H1 (cell line): ENCODE measurements at regions not wholly inside any gene's neighbourhood (a gene's known extent, or its start where the extent isn't known, plus 50 kb on each side); places are given as distances from the start of the nearest gene placed in this dataset.
"Not testable (repeated sequence)": the region's sequence is repeated elsewhere in the genome, so short reads cannot be mapped to it uniquely, and the experiment has no call there.

Experiments
- CTCF ChIA-PET: fragments of 300-600 bp; sonication (Branson Sonifier 250); formaldehyde crosslinking; loops from one replicate; lab custom pipeline; 2021; ENCODE audit not compliant: partially characterized antibody; lab: Charles Lee
- POLR2A ChIA-PET: fragments of 300-600 bp; sonication (Branson Sonifier 250); formaldehyde crosslinking; loops from one replicate; lab custom pipeline; 2021; ENCODE audit warnings: inconsistent platforms; ENCODE audit not compliant: partially characterized antibody; lab: Charles Lee
- DNase-seq, 2 experiments: peaks; one replicate each; pipeline versions ENCODE4 v3.0.0 to v3.0.0-alpha.2; 2010 to 2022; ENCODE audit warnings: low spot score in 2 of 2, low read depth in 1 of 2, mixed read lengths in 1 of 2
- FAIRE-seq: peaks from 2 replicates; lab custom pipeline; 2011; peaks lifted over from hg19 to GRCh38; lab: Jason Lieb, UNC
- H2AFZ ChIP-seq: 2 replicates; pipeline ENCODE4 v1.8.1; 2012; ENCODE audit warnings: low read length, inconsistent platforms
- H2AK5ac ChIP-seq: 2 replicates; pipeline ENCODE4 v1.6.1; 2013; ENCODE audit warnings: low read depth, low read length
- H2BK120ac ChIP-seq: replicated peaks from 2 replicates; pipeline ENCODE3; 2013; ENCODE audit warnings: low read depth, low read length, inconsistent platforms
- H2BK12ac ChIP-seq: 2 replicates; pipeline ENCODE4 v1.6.1; 2013; ENCODE audit warnings: low read depth, low read length
- H2BK15ac ChIP-seq: 2 replicates; pipeline ENCODE4 v1.6.1; 2013; ENCODE audit warnings: low read length
- H2BK20ac ChIP-seq: 2 replicates; pipeline ENCODE4 v1.6.1; 2013; ENCODE audit warnings: low read length
- H2BK5ac ChIP-seq: 2 replicates; pipeline ENCODE4 v1.6.1; 2013; ENCODE audit warnings: low read depth, low read length
- H3K14ac ChIP-seq: 2 replicates; pipeline ENCODE4 v1.6.1; 2013; ENCODE audit warnings: inconsistent platforms; ENCODE audit not compliant: insufficient read length
- H3K18ac ChIP-seq: 2 replicates; pipeline ENCODE4 v1.6.1; 2013; ENCODE audit warnings: low read length; ENCODE audit errors: extremely low read depth
- H3K23ac ChIP-seq: 2 replicates; pipeline ENCODE4 v1.6.1; 2013; ENCODE audit warnings: inconsistent platforms; ENCODE audit not compliant: insufficient read length
- H3K23me2 ChIP-seq: 2 replicates; pipeline ENCODE4 v1.6.1; 2013; ENCODE audit warnings: low read depth, low read length
- H3K27ac ChIP-seq: 2 replicates; pipeline ENCODE4 v1.6.1; 2011; ENCODE audit warnings: low read depth, low read length, inconsistent platforms
- H3K27me3 ChIP-seq, 4 experiments: replicated peaks in 1 of 4; 1 replicate in 1 of 4; 2 replicates in 3 of 4; pipeline versions ENCODE4 v1.6.1 to v1.8.1; 2011 to 2013; ENCODE audit warnings: low read length in 3 of 4, mild to moderate bottlenecking in 3 of 4, inconsistent platforms in 2 of 4, mixed read lengths in 2 of 4, moderate library complexity in 1 of 4; ENCODE audit not compliant: control insufficient read depth in 3 of 4, insufficient read depth in 3 of 4; ENCODE audit errors: extremely low read depth in 1 of 4
- H3K36me3 ChIP-seq, 4 experiments: 2 replicates each; pipeline versions ENCODE4 v1.6.1 to v1.8.1; 2011 to 2013; ENCODE audit warnings: mild to moderate bottlenecking in 4 of 4, low read length in 3 of 4, moderate library complexity in 2 of 4, control low read depth in 1 of 4, inconsistent platforms in 1 of 4; ENCODE audit not compliant: insufficient read depth in 4 of 4, control insufficient read depth in 2 of 4
- H3K4ac ChIP-seq: replicated peaks from 2 replicates; pipeline ENCODE3; 2013; ENCODE audit warnings: low read length, low read depth, mixed read lengths, inconsistent platforms; ENCODE audit not compliant: insufficient read length
- H3K4me1 ChIP-seq, 4 experiments: replicated peaks in 1 of 4; 1 replicate in 1 of 4; 2 replicates in 3 of 4; pipeline versions ENCODE4 v1.6.1 to v1.8.1; 2011 to 2013; ENCODE audit warnings: low read length in 3 of 4, inconsistent platforms in 2 of 4, mixed read lengths in 1 of 4; ENCODE audit not compliant: insufficient read depth in 4 of 4, control insufficient read depth in 3 of 4
- H3K4me2 ChIP-seq, 2 experiments: 2 replicates each; pipeline versions ENCODE4 v1.6.1 to v1.8.1; 2011 to 2013; ENCODE audit warnings: low read depth in 2 of 2, low read length in 2 of 2, control low read depth in 1 of 2, inconsistent platforms in 1 of 2, mild to moderate bottlenecking in 1 of 2; ENCODE audit not compliant: insufficient read depth in 1 of 2
- H3K4me3 ChIP-seq, 4 experiments: fragments of 200-600, 300-600 bp in 1 of 4; sonication (generic), shearing (Covaris generic), sonication (Bioruptor Twin) in 1 of 4; 2 replicates each; pipeline versions ENCODE4 v1.5.1 to v1.8.1; 2011 to 2016; ENCODE audit warnings: low read length in 4 of 4, low read depth in 3 of 4, control low read depth in 2 of 4, inconsistent platforms in 2 of 4, mild to moderate bottlenecking in 2 of 4, mixed read lengths in 1 of 4, moderate library complexity in 1 of 4; ENCODE audit not compliant: insufficient read depth in 2 of 4; ENCODE audit errors: extremely low read depth in 1 of 4
- H3K56ac ChIP-seq: replicated peaks from 2 replicates; pipeline ENCODE3; 2013; ENCODE audit warnings: low read depth, mild to moderate bottlenecking, mixed read lengths, low read length, inconsistent platforms; ENCODE audit not compliant: insufficient read length
- H3K79me1 ChIP-seq: 2 replicates; pipeline ENCODE4 v1.6.1; 2013; ENCODE audit warnings: low read depth, low read length, control low read depth
- H3K79me2 ChIP-seq, 2 experiments: 2 replicates each; pipeline versions ENCODE4 v1.6.1 to v1.8.1; 2012 to 2013; ENCODE audit warnings: low read length in 2 of 2, mild to moderate bottlenecking in 2 of 2, inconsistent platforms in 1 of 2; ENCODE audit not compliant: insufficient read depth in 2 of 2, control insufficient read depth in 1 of 2
- H3K9ac ChIP-seq, 4 experiments: replicated peaks in 1 of 4; 1 replicate in 1 of 4; 2 replicates in 3 of 4; pipeline versions ENCODE4 v1.6.1 to v1.8.1; 2011 to 2013; ENCODE audit warnings: low read depth in 3 of 4, low read length in 3 of 4, control low read depth in 2 of 4, mild to moderate bottlenecking in 2 of 4, moderate library complexity in 2 of 4, inconsistent platforms in 1 of 4; ENCODE audit errors: extremely low read depth in 1 of 4
- H3K9me3 ChIP-seq, 2 experiments: 2 replicates each; pipeline versions ENCODE4 v1.6.1 to v1.8.1; 2012 to 2013; ENCODE audit warnings: mild to moderate bottlenecking in 2 of 2, moderate library complexity in 2 of 2, control low read depth in 1 of 2, inconsistent platforms in 1 of 2, low read depth in 1 of 2, low read length in 1 of 2, mixed read lengths in 1 of 2; ENCODE audit not compliant: insufficient read depth in 2 of 2
- H4K20me1 ChIP-seq, 2 experiments: replicated peaks in 1 of 2; 2 replicates each; pipeline versions ENCODE3 to v1.8.1; 2011 to 2013; ENCODE audit warnings: inconsistent platforms in 2 of 2, low read length in 2 of 2, mild to moderate bottlenecking in 1 of 2; ENCODE audit not compliant: insufficient read depth in 2 of 2, control insufficient read depth in 1 of 2
- H4K5ac ChIP-seq: 2 replicates; pipeline ENCODE4 v1.6.1; 2013; ENCODE audit warnings: low read length, low read depth, mixed read lengths, inconsistent platforms; ENCODE audit not compliant: insufficient read length
- H4K8ac ChIP-seq: 2 replicates; pipeline ENCODE4 v1.8.0; 2013; ENCODE audit warnings: mild to moderate bottlenecking, moderate library complexity, low read length, inconsistent platforms; ENCODE audit not compliant: insufficient read depth; ENCODE audit errors: extremely low read depth
- H4K91ac ChIP-seq: replicated peaks from 2 replicates; pipeline ENCODE3; 2013; ENCODE audit warnings: low read length, mixed read lengths, inconsistent platforms; ENCODE audit not compliant: insufficient read length
- BRCA1 ChIP-seq: IDR thresholded peaks from 2 replicates; pipeline ENCODE4 v1.6.1; 2012; ENCODE audit warnings: low read depth, low read length, improper control_type of control experiment
- CBX8 ChIP-seq: fragments of 300-800, 300-1000 bp; sonication (generic); IDR thresholded peaks from 2 replicates; pipeline ENCODE4 v1.7.1; 2016; ENCODE audit warnings: low read depth, low read length, borderline replicate concordance
- GTF2F1 ChIP-seq: IDR thresholded peaks from 2 replicates; pipeline ENCODE4 v1.6.1; 2012; ENCODE audit warnings: low read depth, low read length, improper control_type of control experiment, borderline replicate concordance
- SIRT6 ChIP-seq: IDR thresholded peaks from one replicate; pipeline ENCODE4 v1.7.1; 2012; ENCODE audit warnings: low read length, inconsistent platforms
- WGBS, 2 experiments: shearing (Covaris generic) in 1 of 2; methylation state at CpG; one replicate each; pipeline versions ENCODE4 v1.1.6 to v1.1.7; 2013 to 2015; ENCODE audit warnings: low lambda C conversion rate in 2 of 2, mixed read lengths in 2 of 2, inconsistent platforms in 1 of 2, low coverage in 1 of 2, missing lambda C conversion rate in 1 of 2; ENCODE audit not compliant: insufficient replicate concordance in 2 of 2, insufficient coverage in 1 of 2, insufficient read length in 1 of 2; ENCODE audit errors: extremely low coverage in 1 of 2, missing lambda C conversion rate in 1 of 2; 5-methylcytosine and 5-hydroxymethylcytosine counted together
- TF ChIP-seq, protein P1 (sequence below): IDR thresholded peaks from 2 replicates; pipeline ENCODE4 v1.6.1; 2012; ENCODE audit warnings: inconsistent platforms

DNA sequence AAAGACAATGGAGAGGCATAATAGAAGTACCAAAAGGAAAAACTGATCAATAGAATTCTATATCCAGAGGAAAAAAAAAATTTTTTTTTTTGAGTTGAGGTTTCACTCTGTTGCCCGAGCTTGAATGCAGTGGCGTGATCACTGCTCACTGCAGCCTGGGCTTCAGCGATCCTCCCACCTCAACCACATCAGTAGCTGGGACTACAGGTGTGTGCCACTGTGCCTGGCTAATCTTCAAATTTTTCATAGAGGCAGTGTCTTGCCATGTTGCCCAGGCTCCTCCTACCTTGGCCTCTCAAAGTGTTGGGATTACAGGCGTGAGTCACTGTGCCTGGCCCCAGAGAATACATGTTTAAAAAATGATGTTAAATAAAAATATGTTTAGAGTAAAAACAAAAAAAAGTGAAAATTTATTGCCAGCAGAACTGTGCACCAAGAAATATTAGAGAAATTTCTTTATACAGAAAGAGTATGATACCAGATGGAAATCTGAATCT, 154.3 kb upstream of the ZBTB20 start (continued):
- TF ChIP-seq GTF2F1: no peak
- no peak for TF ChIP-seq CBX8
- TF ChIP-seq, protein P1, sequence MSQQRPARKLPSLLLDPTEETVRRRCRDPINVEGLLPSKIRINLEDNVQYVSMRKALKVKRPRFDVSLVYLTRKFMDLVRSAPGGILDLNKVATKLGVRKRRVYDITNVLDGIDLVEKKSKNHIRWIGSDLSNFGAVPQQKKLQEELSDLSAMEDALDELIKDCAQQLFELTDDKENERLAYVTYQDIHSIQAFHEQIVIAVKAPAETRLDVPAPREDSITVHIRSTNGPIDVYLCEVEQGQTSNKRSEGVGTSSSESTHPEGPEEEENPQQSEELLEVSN: no peak
- no peak for TF ChIP-seq BRCA1
- no peak for TF ChIP-seq SIRT6

DNA sequence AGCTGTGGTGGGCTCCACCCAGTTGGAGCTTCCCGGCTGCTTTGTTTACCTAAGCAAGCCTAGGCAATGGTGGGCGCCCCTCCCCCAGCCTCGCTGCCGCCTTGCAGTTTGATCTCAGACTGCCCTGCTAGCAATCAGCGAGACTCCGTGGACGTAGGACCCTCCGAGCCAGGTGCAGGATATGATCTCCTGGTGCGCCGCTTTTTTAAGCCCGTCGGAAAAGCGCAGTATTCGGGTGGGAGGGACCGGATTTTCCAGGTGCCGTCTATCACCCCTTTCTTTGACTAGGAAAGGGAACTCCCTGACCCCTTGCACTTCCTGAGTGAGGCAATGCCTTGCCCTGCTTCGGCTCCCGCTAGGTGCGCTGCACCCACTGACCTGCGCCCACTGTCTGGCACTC, 170.9 kb upstream of the ZBTB20 start:
- peak overlapping the region; percentile 22 for H4K8ac ChIP-seq
- not testable (repeated sequence) for H2BK120ac ChIP-seq, H3K4ac ChIP-seq, H4K5ac ChIP-seq, H3K23ac ChIP-seq, H3K79me1 ChIP-seq, H3K9me3 ChIP-seq, H3K79me2 ChIP-seq, H3K9ac ChIP-seq, H3K36me3 ChIP-seq, H2BK15ac ChIP-seq, H2BK20ac ChIP-seq, H3K56ac ChIP-seq, H3K14ac ChIP-seq, H2AK5ac ChIP-seq, FAIRE-seq, H4K91ac ChIP-seq, H3K27me3 ChIP-seq, H4K20me1 ChIP-seq, H3K23me2 ChIP-seq, H2AFZ ChIP-seq, H3K4me1 ChIP-seq
- 0 out of 2 replicates have a peak overlapping the region, but pooled peaks have one; percentile 52 for H2BK5ac ChIP-seq
- ChIA-PET POLR2A (interaction anchor here (1.3 to 1.4 kb wide), 2 partner anchors 19 to 466 kb away, joined by 3 read pairs; no protein-coding TSS in a partner anchor), CTCF (interaction anchor here (1.2 kb wide), 1 partner anchor 125 kb away, joined by 3 read pairs; no protein-coding TSS in a partner anchor)
- peak overlapping the region; percentile 75; the same call in 1 of the 2 replicates for H2BK12ac ChIP-seq
- DNase-seq: peak in 1 of 2 experiments; percentile 64
- peak overlapping the region; percentile 14 to 40 (median 24); a peak in 4 of 8 replicates for H3K4me3 ChIP-seq
- peak overlapping the region; percentile 52; the same call in 1 of the 2 replicates for H3K27ac ChIP-seq
- 60% methylated on average over 19 of the region's 20 CpGs; no CpG with 5 or more reads in 1 of the 2 experiments for WGBS, 2 experiments
- H3K4me2 ChIP-seq: peak overlapping the region; percentile 46 to 49; a peak in 3 of 4 replicates
- H3K18ac ChIP-seq: peak overlapping the region; percentile 48; the same call in 1 of the 2 replicates
